ENCODE measurements at regions not wholly inside any gene's neighbourhood (a gene's known extent, or its start where the extent isn't known, plus 50 kb on each side); places are given as distances from the start of the nearest gene placed in this dataset.

DNA sequence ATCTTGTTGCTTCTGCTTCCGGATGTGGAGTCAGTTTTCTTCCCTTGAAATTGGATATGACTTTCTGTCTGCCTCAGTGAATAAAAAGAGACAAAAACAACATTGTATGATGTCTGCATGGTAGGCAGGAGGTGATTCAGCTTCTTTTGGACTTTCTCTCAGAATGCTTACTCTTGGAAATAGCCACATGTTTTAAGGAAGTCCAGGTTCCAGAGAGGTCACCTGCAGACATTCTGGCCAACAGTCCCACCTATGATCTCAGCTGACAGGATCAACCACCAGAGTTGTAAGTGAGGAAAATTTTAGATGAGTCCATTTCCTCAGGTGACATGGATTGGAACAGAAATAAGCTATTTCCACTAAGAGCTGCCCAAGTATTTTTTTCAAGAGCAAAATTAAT lies 508.7 kb upstream of the FAM98A start:
- no peak for DNase-seq (ENCODE audit: low read depth in 2 of 2)

DNA sequence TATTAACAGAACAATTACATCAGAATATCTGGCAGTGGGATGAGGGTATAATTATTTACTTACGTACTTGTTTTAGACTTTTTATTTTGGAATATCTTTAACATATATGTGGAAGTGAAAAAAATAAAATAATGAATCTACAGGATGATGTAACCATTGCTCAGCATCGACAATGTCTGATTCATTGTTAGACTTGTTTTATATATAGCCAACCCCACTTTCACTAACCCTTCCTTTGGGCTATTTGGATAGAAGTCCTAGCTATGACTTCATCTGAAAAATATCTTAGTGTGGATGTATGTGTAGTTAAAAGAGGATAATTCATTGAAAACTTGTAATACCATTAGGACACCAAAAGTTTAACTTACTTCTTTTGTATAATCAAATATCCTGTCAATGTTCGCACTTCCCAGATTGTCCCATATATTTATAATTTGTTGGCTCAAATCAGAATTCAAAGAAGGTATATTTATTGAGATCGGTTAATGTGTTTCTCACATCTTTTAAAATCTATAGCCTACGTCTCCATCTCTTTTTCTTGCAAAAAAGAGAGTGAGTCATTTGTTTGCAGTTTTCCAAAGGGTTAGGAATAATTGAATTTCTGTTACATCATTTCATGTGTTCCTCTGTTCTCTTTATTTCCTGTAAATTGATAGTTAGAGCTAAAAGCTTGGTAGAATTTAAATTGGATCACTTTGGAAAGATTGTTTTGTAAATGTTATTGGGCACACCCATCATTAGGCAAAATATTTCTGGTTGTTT lies 506.1 kb upstream of the FAM98A start:
- DNase-seq (ENCODE audit: low read depth in 2 of 2) = no peak

DNA sequence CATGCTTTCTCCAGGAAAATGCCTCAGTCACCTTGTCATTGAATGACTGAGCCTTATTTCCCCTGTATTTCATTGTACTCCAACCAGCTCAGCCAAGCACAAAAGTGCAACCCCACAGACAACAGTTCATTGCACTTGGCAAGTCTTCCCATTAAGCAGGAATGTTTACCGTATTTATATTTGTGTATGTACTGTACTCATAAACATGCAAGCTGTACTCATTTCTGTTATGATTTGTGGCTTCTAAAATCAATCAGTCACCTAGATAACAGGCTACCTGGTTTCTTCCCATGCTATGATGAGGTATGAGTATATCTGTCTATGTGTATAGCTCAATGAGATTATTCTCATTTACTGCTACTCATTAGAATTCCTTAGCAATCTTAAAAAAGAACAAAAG lies 505.5 kb upstream of the FAM98A start:
- DNase-seq (ENCODE audit: low read depth in 2 of 2) = no peak

DNA sequence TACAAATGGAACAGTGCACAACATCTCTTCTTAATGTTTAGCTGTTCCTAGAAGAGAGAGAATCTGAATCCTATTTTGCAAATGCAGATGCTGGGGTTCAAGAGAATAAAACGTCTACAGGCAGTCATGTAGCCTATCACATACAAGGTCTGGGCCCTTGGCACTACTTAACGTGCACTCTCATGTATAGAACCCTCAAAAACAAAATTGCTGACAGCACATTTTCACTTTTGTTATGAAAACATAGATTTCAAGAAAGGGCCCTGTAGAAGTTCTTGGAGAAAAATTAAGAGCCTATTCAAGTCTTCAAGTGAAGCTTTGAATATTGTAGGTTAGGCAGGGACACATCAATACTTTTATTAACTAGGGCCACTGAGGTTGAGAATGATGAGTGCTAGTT lies 504.3 kb upstream of the FAM98A start:
- no peak for DNase-seq (ENCODE audit: low read depth in 2 of 2)

DNA sequence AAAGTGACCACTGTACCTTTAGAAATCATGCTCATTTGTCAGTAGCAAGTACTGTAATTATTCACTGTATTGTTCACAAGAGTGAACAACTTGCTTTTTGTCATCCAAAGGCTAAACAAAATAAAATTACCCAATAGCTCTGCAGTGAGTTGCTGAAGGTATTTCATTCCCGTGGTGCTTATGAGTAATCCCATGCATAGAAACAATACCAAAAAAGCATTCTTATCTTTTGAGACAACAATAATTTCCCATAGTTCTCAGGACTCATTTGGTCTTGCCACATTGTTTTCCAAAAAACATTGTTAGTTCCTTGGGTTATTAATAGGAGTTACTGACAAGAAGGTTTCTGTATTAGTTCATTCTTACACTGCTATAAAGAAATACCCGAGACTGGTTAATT lies 503.2 kb upstream of the FAM98A start:
- DNase-seq (ENCODE audit: low read depth in 2 of 2) = no peak

DNA sequence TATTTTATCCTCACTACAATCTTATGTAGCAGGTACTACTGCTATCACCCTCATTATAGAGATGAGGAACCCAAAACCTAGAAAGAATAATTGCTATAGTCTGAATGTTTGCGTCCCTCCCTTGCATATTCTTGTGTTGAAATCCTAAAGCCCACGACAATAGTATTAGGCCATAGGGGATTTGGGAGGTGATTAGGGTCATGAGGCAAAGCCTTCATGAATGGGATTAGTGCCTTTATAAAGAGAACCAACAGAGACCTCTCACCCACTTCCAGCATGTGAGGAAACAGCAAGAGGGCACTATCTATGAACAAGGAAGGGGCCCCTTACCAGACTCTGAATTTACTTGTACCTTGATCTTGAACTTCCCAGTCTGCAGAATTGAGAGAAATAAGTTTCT lies 500.3 kb upstream of the FAM98A start:
- no peak for DNase-seq (ENCODE audit: low read depth in 2 of 2)

DNA sequence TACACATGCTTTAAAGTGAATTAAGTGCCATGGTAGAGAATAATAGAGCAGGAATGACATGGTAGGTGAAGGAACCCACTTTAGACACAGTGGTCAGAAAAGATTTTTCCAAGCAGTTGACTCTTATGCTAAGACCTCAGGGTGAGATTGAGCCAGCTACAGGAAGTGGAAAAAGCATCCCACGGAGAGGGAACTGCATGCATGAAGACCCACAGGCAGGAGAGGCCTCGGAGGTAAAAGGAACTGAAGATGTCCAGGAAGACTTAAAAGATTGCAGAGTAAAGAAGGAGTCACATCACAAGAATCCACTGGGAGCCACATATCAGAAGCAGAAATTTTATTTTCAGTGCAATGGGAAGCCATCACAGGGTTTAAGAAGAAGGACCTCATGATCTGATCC lies 499.2 kb upstream of the FAM98A start:
- DNase-seq (ENCODE audit: low read depth in 2 of 2) = no peak

DNA sequence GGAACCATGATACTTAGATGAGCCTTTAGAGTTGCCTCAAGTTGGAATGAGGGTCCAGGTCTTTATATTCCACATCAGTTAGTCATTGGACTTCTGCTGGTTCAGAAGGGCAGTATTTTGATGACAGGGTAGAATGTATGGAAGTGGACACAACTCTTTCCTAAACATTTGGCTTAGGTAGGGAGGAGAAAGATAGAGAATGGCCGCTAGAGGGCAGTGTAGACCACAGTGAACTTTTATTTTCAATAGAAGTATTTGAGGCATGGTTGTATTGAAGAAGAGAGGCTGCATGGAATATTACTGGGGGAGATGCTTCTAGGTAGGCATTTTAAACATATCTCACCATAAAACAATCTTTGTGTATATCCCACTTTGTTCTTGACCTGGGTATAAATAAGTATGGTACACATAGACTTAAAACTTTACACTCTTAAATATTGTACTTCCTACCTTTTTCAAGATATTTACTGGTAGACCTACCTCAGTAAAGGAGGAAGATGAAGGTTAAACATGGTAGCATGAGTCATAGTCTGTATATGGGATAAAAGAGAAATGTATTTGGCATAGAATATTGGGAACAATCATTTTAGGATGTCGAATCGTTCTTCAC lies 497.6 kb upstream of the FAM98A start:
- no peak for DNase-seq (ENCODE audit: low read depth in 2 of 2)

DNA sequence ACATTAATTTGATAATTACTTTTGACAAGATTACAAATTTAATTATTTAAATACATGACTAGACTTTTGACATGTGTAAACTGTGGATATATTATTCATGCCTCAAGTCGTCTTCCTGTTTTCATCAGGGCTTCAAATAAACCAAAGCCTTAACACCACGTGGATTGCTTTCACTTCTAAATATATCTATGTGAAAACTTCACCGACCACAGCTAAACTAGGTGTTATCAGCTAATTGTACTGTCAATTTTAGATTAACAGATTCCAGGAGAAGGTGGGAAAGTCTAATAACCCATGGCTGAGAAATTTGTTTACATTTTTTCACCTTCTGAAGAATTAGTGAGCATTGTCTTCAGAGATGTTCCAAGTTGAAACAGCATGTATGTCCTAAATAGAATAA lies 494.7 kb upstream of the FAM98A start:
- DNase-seq (ENCODE audit: low read depth in 2 of 2) = no peak

DNA sequence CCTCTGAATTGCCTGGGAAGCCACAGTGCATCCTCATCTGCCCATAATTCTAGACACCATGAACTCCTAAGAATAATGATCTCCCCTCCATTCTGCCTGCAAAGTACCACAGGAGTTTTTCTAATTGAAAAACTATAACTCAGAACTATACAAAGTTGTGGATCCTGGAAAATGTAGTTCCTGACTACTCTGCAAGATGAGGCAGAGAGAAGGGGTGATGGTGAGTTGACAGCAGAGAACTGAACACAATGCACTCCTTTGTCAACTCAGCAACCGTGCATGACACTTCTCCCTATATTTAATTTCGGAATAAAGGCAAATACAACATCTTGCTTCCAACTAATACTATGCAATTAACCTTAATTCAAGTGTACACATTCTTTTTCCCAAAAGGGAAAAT lies 471.1 kb upstream of the FAM98A start:
- DNase-seq (ENCODE audit: low read depth in 2 of 2) = no peak

DNA sequence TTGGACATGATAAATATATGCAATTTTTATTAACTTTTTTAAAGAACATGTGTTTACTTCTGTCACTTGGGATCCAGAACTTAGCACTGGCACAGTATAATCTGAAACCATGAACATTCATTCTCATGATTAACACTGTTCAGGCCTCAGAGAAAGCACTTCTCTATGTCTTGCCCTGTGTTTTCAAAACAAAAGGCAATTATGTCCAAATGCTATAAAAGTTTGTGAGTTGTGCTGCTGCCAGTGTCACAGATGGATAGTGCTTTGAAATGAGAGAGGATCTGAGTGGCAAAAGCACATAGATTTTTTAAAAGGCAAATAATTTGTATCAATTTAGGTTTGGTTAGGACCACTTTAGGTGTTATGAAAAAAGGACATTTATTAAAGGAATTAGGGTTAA lies 470.5 kb upstream of the FAM98A start:
- no peak for DNase-seq (ENCODE audit: low read depth in 2 of 2)

DNA sequence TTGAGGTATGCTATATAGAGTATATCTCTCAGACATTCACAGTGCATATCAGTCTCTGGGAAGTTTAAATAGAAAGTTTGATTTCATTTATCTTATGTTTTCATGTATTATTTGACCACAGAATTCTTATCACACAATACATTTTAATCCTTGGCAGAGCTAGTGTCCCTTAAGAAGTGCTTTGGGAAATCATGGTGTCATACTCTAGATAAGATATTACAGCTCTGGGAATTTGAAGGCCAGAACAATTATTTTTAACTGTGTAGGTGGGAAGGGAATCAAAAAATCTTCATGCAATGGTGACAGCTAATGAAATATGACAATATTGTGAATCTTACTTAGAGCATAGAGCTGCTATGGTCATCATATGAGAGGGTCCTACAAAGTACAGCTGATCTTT lies 451.3 kb upstream of the FAM98A start:
- no peak for DNase-seq (ENCODE audit: low read depth in 2 of 2)

DNA sequence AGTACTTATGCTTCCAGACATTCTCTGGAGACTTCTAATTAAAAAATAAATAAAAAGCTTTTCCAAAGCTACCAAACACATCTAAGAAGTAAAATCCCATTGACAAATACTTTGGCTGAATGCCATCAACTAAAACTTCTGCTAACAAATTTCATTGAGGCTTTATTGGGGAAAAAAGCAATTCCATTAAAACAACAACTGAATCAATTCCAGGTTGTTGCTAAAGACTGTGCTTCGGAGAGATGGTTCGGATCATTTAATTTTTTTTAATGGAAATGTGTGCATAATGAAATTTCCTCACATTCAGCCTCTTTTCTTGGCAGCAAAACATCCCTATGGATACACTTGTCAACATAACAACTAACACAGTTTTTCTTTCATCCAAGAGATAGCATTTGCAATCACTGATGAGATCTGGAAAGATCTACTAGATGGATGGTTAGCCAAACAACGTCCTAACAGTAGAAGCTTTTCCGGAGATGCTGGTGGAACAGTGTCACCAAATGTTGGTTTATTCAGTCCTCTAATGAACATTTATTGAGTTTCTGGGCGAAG lies 446.1 kb upstream of the FAM98A start:
- no peak for DNase-seq (ENCODE audit: low read depth in 2 of 2)

DNA sequence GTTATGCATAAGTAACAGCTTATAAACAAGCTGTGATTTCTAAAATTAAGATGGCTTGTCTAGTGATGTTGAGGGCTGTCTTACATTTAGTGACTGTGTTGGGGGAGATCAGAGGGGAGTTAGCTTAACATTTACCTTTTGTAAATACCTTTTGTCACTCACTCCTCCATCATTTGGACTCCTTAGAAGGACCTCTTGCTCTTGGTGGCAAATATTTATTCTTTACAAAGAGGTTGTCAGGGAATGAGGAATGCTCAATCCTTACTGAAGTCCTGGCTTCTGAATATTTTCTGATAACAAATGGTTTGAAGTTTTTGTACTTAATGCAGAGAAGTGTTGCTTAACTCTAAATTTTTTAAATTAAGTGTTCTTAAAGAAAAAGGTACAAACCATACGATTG lies 438.8 kb upstream of the FAM98A start:
- no peak for DNase-seq (ENCODE audit: low read depth in 2 of 2)

DNA sequence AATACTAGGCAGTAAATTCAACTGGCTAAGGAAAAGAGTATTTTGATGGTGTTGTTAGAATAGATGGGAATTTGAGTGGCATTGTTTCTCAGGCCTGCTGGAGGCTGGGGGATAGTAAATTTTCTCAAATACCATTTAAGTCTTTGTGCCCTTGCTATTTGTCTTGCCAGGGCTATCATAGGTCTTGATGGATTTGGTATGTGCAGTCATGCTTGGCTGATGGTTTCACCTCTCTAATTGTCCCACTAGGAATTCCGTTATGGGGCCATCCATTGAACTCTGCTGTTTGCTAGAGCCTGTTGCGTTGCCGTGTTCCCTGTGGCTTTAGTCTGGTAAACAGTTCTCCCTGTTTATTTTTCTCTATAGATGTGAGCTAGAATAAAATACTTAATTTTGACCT lies 438.1 kb upstream of the FAM98A start:
- no peak for DNase-seq (ENCODE audit: low read depth in 2 of 2)

DNA sequence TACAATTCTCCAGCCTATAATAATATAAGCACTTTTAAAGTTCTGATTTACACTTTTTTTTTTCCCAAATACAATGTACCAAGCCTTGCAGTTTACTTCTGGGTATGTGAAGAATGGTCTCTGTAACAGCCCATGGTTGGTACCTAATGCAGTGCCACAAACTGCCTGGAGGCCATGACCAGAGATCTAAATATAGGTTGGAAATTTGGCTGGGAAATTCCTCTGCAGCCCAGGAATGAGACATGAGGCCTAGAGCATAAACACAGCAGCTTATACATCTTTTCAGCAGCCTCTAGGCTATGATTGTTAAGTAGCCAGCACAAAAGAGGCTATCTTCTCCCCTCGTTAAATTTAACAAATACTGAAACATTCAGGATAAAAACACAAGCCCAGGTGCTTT lies 432.0 kb upstream of the FAM98A start:
- no peak for DNase-seq (ENCODE audit: low read depth in 2 of 2)

DNA sequence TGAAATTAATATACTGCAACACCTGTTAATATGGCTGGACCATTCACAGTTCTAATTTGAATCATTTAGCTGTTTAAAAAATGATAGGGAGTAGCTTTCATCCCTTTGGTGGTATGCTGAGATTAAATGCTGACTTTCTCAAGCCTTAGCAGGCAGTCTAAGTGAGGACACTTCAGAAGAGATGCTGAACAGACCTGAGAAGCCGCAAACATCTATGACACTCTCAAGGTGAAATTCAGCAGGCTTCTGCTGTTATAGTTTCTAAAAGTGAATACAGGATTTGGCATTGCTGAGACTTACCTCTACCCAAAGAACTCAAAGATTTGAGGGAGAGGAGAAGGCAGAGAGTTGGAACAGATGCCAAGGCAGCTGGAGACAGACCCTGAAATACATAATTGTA lies 431.2 kb upstream of the FAM98A start:
- DNase-seq (ENCODE audit: low read depth in 2 of 2) = no peak

DNA sequence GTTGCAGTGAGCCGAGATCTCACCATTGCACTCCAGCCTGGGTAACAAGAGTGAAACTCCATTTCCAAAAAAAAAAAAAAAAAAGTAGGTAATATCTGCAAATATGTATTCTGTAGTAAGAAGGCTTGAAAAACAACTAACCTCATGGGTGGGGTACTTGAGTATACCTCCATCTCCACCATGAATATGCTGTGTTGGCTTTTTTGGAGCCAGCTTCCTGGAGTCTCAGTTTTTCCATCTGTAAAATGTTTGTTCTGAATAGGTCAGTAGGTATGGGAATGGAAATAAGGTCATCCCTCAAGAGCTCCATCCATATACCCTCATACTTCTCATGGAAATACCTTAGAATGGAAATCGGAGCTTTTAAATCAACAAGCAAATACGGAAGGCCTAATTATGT lies 430.0 kb upstream of the FAM98A start:
- no peak for DNase-seq (ENCODE audit: low read depth in 2 of 2)

DNA sequence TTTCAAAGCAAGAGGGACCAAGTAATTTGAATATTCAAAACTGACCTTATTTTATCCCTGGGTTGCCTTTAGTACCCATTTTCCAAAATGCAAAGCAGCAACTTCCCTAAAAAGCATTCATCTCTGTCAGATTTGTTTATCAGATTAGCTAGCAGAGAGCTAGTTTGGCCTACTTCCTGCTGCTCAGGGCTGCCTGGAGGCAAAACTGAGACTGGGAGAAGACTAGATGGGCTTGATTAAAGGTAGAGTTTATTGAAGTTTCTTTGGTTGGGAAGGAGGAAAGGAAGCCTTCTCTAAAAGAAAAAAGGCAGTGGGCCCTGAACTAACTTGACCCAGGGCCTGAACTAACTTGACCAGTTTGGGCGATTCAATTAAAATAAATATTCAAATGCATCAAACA lies 426.1 kb upstream of the FAM98A start:
- no peak for DNase-seq (ENCODE audit: low read depth in 2 of 2)

DNA sequence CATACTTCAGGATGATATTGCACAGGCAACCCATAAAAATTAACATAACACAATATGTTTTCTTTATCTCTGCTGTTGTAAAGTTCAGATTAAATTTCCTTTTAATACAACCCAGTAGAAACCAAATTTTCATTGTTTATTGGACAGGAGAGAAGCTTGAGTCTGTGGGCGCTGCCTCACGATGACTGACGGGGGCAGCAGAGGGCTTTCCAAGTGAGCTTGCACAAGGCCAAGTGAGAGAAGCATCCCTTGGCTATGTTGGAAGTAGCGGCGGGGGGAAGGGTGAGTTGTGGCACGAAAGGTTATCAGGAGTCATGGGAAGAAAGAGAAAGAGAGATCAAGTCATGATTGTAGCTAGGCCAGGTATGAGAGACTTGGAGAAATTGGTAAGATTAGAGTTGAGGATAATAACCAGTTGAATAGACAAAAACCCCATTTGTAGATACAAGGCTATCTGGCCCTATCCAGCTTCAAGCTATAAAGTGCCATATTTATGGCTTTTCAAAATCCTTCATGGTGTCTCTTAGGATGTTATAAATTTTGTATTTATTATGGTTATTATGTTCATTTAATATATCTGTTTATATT lies 413.7 kb upstream of the FAM98A start:
- DNase-seq (ENCODE audit: low read depth in 2 of 2) = no peak

DNA sequence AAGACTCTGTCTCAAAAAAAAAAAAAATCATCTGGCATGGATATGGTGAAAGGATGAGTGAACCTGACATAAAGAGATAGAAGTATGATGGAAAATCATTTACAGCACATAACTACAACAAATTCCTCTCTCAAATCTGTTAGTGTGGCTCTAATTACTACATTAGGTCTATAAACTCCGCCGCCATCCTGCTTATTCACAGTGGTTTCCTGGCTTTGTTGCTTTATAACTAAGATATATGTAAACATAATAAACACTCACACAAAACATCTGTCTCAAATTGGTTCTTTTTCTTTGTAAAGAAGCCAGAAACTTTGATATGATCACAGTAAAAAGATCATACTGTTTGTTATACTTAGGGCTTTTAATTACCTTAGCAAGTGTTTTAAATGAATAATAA lies 412.6 kb upstream of the FAM98A start:
- DNase-seq (ENCODE audit: low read depth in 2 of 2) = no peak

DNA sequence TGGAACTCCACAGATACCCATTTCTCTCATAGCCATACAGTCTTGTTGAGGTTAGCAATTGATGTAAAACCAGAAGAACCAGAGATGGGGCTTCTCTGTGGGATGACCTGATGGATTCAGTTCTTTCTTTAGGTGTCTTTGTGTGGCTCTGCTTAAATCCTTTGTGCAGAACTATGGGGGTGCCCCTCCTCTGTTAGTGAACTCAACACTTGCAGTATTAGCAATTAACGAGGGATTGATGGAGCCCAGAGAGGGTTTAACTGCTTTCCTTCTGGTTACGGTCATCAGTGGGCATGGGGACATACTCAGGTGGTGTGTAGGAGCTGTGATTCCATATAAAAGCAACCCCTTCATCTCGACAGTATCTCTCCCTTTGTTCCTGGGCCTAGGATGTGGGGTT lies 406.8 kb upstream of the FAM98A start:
- no peak for DNase-seq (ENCODE audit: low read depth in 2 of 2)

DNA sequence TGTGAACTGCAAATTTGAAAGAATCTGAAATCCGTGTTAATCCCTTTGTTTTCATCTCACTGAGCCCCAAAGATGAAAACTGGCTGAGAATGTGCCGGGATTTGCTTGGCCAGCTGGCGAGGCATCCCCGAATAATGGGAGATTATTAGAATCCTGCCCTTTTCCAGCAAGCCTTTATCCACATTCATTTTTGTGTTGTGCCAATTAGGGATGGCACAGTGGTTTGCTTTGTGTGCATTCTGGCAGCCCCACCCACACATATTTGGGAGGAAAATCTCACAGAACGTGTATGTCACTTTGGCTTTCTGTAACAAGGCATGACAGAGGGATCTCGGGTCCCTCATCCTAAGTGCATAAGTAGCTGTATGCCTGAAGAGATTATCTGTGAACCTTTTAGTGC lies 405.8 kb upstream of the FAM98A start:
- DNase-seq (ENCODE audit: low read depth in 2 of 2) = no peak
